NCI-H1105 treated with DMSO at 0.1 percent for 48 hours (cell line): ENCODE measurements at regions not wholly inside any gene's neighbourhood (a gene's known extent, or its start where the extent isn't known, plus 50 kb on each side); places are given as distances from the start of the nearest gene placed in this dataset.

Experiments used
- DNase-seq: peaks from one replicate; lab custom pipeline; 2025; lab: John Stamatoyannopoulos, UW

DNA sequence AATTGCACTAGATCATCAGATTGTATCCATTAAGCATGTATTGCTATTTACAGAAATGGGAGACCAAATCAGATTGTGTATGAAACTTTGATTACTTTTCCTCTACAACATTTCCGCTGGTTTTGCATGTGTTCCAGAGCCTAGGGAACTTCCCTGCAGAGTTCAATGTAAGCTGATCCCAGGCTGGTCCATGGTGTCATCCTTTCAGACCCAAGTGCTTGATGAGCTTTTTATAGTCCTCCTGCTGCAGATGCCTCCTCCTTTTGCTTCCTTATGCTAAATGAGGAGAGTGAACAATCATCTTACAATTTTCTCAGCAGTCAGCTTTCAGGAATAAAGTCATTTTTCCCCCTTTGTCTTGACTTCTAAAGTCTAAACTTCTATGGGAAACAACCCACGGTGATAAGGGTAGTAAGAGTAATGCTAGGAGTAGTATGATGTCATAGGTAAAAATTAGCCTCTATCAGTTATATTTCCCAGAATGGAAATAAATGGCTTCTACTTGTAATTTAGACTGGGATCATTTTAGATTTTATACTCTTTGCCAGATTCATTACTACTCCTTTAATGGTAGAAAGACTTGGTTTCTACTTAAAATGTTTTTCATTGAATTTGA, 55.1 kb upstream of the SLC4A4 start:
- no peak for DNase-seq

DNA sequence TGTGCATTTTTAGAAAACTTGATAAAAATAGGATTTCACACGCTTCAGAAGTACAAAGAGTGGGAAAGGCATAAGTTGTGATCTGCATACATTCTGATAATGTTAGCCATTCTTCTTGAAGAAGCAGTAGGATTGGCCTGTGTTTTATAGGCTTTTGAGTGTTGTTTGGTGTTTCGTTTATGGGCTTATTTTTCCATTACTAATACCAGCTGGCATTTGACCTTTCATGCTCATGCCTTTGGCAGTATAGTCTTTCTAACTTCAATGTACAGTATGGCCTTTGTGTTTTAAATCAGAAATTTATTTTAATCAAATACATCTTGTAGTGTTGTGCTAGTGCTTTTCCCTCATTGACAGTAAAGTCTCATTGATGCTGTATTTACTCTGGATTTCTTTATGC, 51.5 kb upstream of the SLC4A4 start:
- DNase-seq = no peak

DNA sequence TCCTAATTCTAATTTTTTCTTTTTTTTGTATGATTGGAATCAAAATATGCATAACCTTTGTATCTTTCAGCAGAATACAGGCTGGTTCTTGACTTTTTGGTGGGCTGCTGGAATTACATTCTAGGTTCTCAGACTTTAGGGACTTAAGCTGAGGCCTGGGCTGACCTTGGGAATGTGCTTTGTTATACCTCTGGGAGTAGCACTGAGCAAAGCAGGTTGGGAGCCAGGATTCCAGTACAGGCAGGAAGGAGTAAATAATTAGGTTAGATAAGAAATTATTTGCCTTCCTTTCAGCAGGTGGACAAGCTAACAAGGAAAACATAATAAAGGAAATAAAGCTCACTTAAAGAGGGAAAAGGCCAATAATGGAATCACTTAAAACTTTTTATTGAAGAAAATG, 49.9 kb upstream of the SLC4A4 start:
- no peak for DNase-seq
